CD4-positive, alpha-beta T cell (primary cell): ENCODE measurements at regions not wholly inside any gene's neighbourhood (a gene's known extent, or its start where the extent isn't known, plus 50 kb on each side); places are given as distances from the start of the nearest gene placed in this dataset.

Source experiments
- ATAC-seq: fragments of 200-7000 bp; cut with Tn5 transposase; one replicate; pipeline ENCODE4 v1.10.0; 2022; ENCODE audit warnings: mild to moderate bottlenecking; ENCODE audit not compliant: poor library complexity
- CTCF ChIA-PET: fragments of 350-600 bp; sonication (Branson Sonifier 250); formaldehyde crosslinking; loops from one replicate; lab custom pipeline; 2021; ENCODE audit warnings: antibody characterized with exemption, inconsistent platforms; lab: Charles Lee
- POLR2A ChIA-PET: fragments of 350-600 bp; sonication (Branson Sonifier 250); formaldehyde crosslinking; loops from one replicate; lab custom pipeline; 2021; ENCODE audit warnings: antibody characterized with exemption, inconsistent platforms; lab: Charles Lee
- DNase-seq, 14 experiments: peaks; one replicate each; pipeline ENCODE4 v3.0.0-alpha.2; 2013 to 2020; ENCODE audit warnings: mixed read lengths in 2 of 14
- H3K27ac ChIP-seq, 2 donors: one replicate each; pipeline versions ENCODE4 v1.5.1 to v1.7.0; 2013; ENCODE audit warnings: low read length in 2 of 2, low read depth in 1 of 2, mild to moderate bottlenecking in 1 of 2
- H3K27me3 ChIP-seq, 2 experiments: 1 replicate in 1 of 2; 2 replicates in 1 of 2; pipeline versions ENCODE4 v1.6.1 to v1.7.0; 2013; ENCODE audit warnings: low read length in 2 of 2, control low read depth in 1 of 2, mild to moderate bottlenecking in 1 of 2, moderate library complexity in 1 of 2; ENCODE audit not compliant: insufficient read depth in 2 of 2, control insufficient read depth in 1 of 2
- H3K36me3 ChIP-seq: one replicate; pipeline ENCODE4 v1.6.1; 2013; ENCODE audit warnings: low read length, control low read depth; ENCODE audit not compliant: insufficient read depth
- H3K4me1 ChIP-seq: one replicate; pipeline ENCODE4 v1.6.1; 2013; ENCODE audit warnings: low read length, control low read depth; ENCODE audit not compliant: insufficient read depth
- H3K4me3 ChIP-seq: one replicate; pipeline ENCODE4 v1.5.1; 2013; ENCODE audit warnings: mild to moderate bottlenecking, low read length, moderate library complexity
- H3K9me3 ChIP-seq, 2 experiments: 1 replicate in 1 of 2; 2 replicates in 1 of 2; pipeline versions ENCODE4 v1.6.1 to v1.7.0; 2013; ENCODE audit warnings: low read length in 2 of 2, mild to moderate bottlenecking in 2 of 2, control low read depth in 1 of 2, moderate library complexity in 1 of 2; ENCODE audit not compliant: control insufficient read depth in 1 of 2, insufficient read depth in 1 of 2
- H3K27ac Mint-ChIP-seq: one replicate; pipeline ENCODE4 v1.8.0; 2020; ENCODE audit warnings: mixed read lengths
- H3K27me3 Mint-ChIP-seq: one replicate; pipeline ENCODE4 v1.8.0; 2021; ENCODE audit warnings: mixed read lengths
- H3K36me3 Mint-ChIP-seq: one replicate; pipeline ENCODE4 v1.8.0; 2021; ENCODE audit warnings: low read depth, mixed read lengths
- H3K4me1 Mint-ChIP-seq: one replicate; pipeline ENCODE4 v1.8.0; 2021; ENCODE audit warnings: low read depth, mixed read lengths
- H3K4me3 Mint-ChIP-seq: one replicate; pipeline ENCODE4 v1.8.0; 2020; ENCODE audit warnings: mild to moderate bottlenecking, mixed read lengths
- H3K9me3 Mint-ChIP-seq: one replicate; pipeline ENCODE4 v1.8.0; 2020; ENCODE audit warnings: mixed read lengths
- CTCF ChIP-seq: fragments of 200-600 bp; IDR thresholded peaks from one replicate; pipeline ENCODE4 v1.8.0; 2022; ENCODE audit warnings: antibody characterized with exemption, mild to moderate bottlenecking
- intact Hi-C, 2 experiments: fragments of 100-400 bp; cut with DNase I in 1 of 2; cut with micrococcal nuclease in 1 of 2; formaldehyde crosslinking; loops; one replicate each; pipeline versions ENCODE4 v1.15.1 to v1.9.0; 2023 to 2025; cut with DNase I, micrococcal nuclease

GRCh38 chr15:69712991-69713390, 260.4 kb downstream of the RPLP1 start:
- H3K9me3 ChIP-seq = peaks cover 0 to 9% of the 10 kb centered on the region in 2 experiments
- no peak for TF ChIP-seq CTCF
- H3K36me3 ChIP-seq = no peaks in the 10 kb centered on the region
- peak in 1 of 14 experiments; percentile 11 for DNase-seq
- peaks cover 6% of the 10 kb centered on the region for H3K9me3 Mint-ChIP-seq
- H3K27me3 Mint-ChIP-seq = no peaks in the 10 kb centered on the region
- peaks cover 41% of the 10 kb centered on the region for H3K4me1 ChIP-seq
- H3K4me1 Mint-ChIP-seq = peaks cover 46% of the 10 kb centered on the region
- no peaks in the 10 kb centered on the region for H3K27me3 ChIP-seq
- H3K4me3 ChIP-seq = no peak overlapping the region
- CTCF ChIA-PET = interaction anchor here (0.8 kb wide), 1 partner anchor 387 kb away, joined by 4 read pairs; no protein-coding TSS in a partner anchor
- peak overlapping the region; percentile 78 for H3K27ac Mint-ChIP-seq
- H3K36me3 Mint-ChIP-seq = peaks cover 4% of the 10 kb centered on the region
- peak overlapping the region in 1 of 2 donors; percentile 32 for H3K27ac ChIP-seq
- POLR2A ChIA-PET = interaction anchor here (1.2 to 5.9 kb wide), 4 partner anchors 8 to 385 kb away, joined by 3 to 69 read pairs (median 36); partner anchors contain the start of gene TLE3
- intact Hi-C loops = loop anchor here in 1 of 2 experiments (10.0 kb wide), 1 partner anchor 52 kb away; no protein-coding TSS in a partner anchor
- H3K4me3 Mint-ChIP-seq = no peak overlapping the region
- ATAC-seq = no peak

- intact Hi-C loops = loop anchor here (1.0 to 10.0 kb wide), 4 partner anchors 45 to 385 kb away; no protein-coding TSS in a partner anchor
- peak; percentile 93 for ATAC-seq
- no peak for TF ChIP-seq CTCF
- peaks cover 4% of the 10 kb centered on the region for H3K36me3 Mint-ChIP-seq
- peak overlapping the region; percentile 32 for H3K4me3 Mint-ChIP-seq
- peaks cover 49% of the 10 kb centered on the region for H3K4me1 Mint-ChIP-seq
- Histone ChIP-seq H3K27ac (peak overlapping the region; percentile 32 to 44), H3K27me3 (no peaks in the 10 kb centered on the region), H3K4me3 (peak overlapping the region; percentile 12), H3K9me3 (peaks cover 0 to 5% of the 10 kb centered on the region in 2 experiments), H3K4me1 (peaks cover 46% of the 10 kb centered on the region), H3K36me3 (no peaks in the 10 kb centered on the region)
- H3K27ac Mint-ChIP-seq = peak overlapping the region; percentile 78
- POLR2A ChIA-PET = interaction anchor here (0.5 to 5.9 kb wide), 14 partner anchors 9 to 821 kb away, joined by 3 to 69 read pairs (median 4); partner anchors contain the start of gene TLE3
- DNase-seq = peak; percentile 40 to 95 (median 66)
- CTCF ChIA-PET = interaction anchor here (0.8 to 1.4 kb wide), 3 partner anchors 15 to 798 kb away, joined by 3 to 4 read pairs (median 3); no protein-coding TSS in a partner anchor
- no peaks in the 10 kb centered on the region for H3K27me3 Mint-ChIP-seq
- H3K9me3 Mint-ChIP-seq = peaks cover 3% of the 10 kb centered on the region
These were observed 261.3 kb downstream of the RPLP1 start for GRCh38 chr15:69713726-69714559.

GRCh38 chr15:69715210-69715609, 262.6 kb downstream of the RPLP1 start:
- CTCF ChIA-PET = interaction anchor here (1.4 kb wide), 1 partner anchor 797 kb away, joined by 3 read pairs; no protein-coding TSS in a partner anchor
- no peaks in the 10 kb centered on the region for H3K36me3 Mint-ChIP-seq
- ATAC-seq = no peak
- no peaks in the 10 kb centered on the region for H3K9me3 Mint-ChIP-seq
- H3K27ac Mint-ChIP-seq = peak overlapping the region; percentile 78
- no peaks in the 10 kb centered on the region for H3K27me3 ChIP-seq
- POLR2A ChIA-PET = interaction anchor here (1.5 to 5.9 kb wide), 3 partner anchors 43 to 777 kb away, joined by 5 to 69 read pairs (median 65); partner anchors contain the start of gene TLE3
- peak overlapping the region; percentile 30 for H3K4me3 Mint-ChIP-seq
- no peak for DNase-seq
- H3K4me1 Mint-ChIP-seq = peaks cover 62% of the 10 kb centered on the region
- intact Hi-C loops = loop anchor here (2.0 to 10.0 kb wide), 3 partner anchors 50 to 384 kb away; no protein-coding TSS in a partner anchor
- H3K36me3 ChIP-seq = no peaks in the 10 kb centered on the region
- no peak for TF ChIP-seq CTCF
- H3K4me1 ChIP-seq = peaks cover 59% of the 10 kb centered on the region
- no peaks in the 10 kb centered on the region for H3K27me3 Mint-ChIP-seq
- H3K4me3 ChIP-seq = no peak overlapping the region
- no peak overlapping the region for H3K27ac ChIP-seq
- no peaks in the 10 kb centered on the region for H3K9me3 ChIP-seq
